Naive B cell (primary cell): ENCODE measurements at regions not wholly inside any gene's neighbourhood (a gene's known extent, or its start where the extent isn't known, plus 50 kb on each side); places are given as distances from the start of the nearest gene placed in this dataset.
A peak's percentile ranks its signal among the peaks of the same experiment; 100 is the strongest.

ENCODE experiments used
- ATAC-seq, 2 donors: fragments of 150-1000 bp; cut with Tn5 transposase; 2 replicates each; pipeline ENCODE4 v1.10.0; 2021; ENCODE audit warnings: low read depth in 2 of 2, mild to moderate bottlenecking in 2 of 2, moderate library complexity in 2 of 2
- DNase-seq: peaks from one replicate; pipeline ENCODE4 v3.0.0; 2022
- H3K27ac Mint-ChIP-seq, 6 donors: one replicate each; pipeline ENCODE4 v1.8.0; 2020 to 2022; ENCODE audit warnings: mild to moderate bottlenecking in 6 of 6, mixed read lengths in 6 of 6, moderate library complexity in 5 of 6, inconsistent platforms in 2 of 6
- H3K27me3 Mint-ChIP-seq, 3 donors: one replicate each; pipeline ENCODE4 v1.8.0; 2021 to 2022; ENCODE audit warnings: mixed read lengths in 3 of 3, mild to moderate bottlenecking in 1 of 3
- H3K36me3 Mint-ChIP-seq, 2 donors: one replicate each; pipeline ENCODE4 v1.8.0; 2020 to 2022; ENCODE audit warnings: mixed read lengths in 2 of 2, inconsistent platforms in 1 of 2, mild to moderate bottlenecking in 1 of 2
- H3K4me1 Mint-ChIP-seq, 3 donors: one replicate each; pipeline ENCODE4 v1.8.0; 2020 to 2022; ENCODE audit warnings: mixed read lengths in 3 of 3, inconsistent platforms in 1 of 3, mild to moderate bottlenecking in 1 of 3, moderate library complexity in 1 of 3
- H3K4me3 Mint-ChIP-seq, 8 donors: one replicate each; pipeline ENCODE4 v1.8.0; 2020 to 2022; ENCODE audit warnings: mild to moderate bottlenecking in 8 of 8, mixed read lengths in 8 of 8, moderate library complexity in 8 of 8, inconsistent platforms in 2 of 8
- H3K9me3 Mint-ChIP-seq, 7 donors: one replicate each; pipeline ENCODE4 v1.8.0; 2020 to 2022; ENCODE audit warnings: mixed read lengths in 7 of 7, mild to moderate bottlenecking in 5 of 7, inconsistent platforms in 2 of 7, moderate library complexity in 1 of 7

- ATAC-seq (no peak), DNase-seq (no peak)
- Mint-ChIP-seq H3K27me3 (peaks cover 0 to 1% (median 1%) of the 10 kb centered on the region in 3 donors), H3K27ac (peak overlapping the region in 1 of 6 donors; percentile 9), H3K4me1 (peaks cover 0 to under 1% (median 0%) of the 10 kb centered on the region in 3 donors), H3K4me3 (no peak overlapping the region), H3K36me3 (no peaks in the 10 kb centered on the region), H3K9me3 (peaks cover 0 to 5% (median 0%) of the 10 kb centered on the region in 7 donors)
These were observed 279.7 kb downstream of the COG6 start for GRCh38 chr13:39935155-39935554.

GRCh38 chr13:39938596-39938995, 283.1 kb downstream of the COG6 start:
- H3K9me3 Mint-ChIP-seq = peaks cover 0 to 2% (median 0%) of the 10 kb centered on the region in 7 donors
- DNase-seq (no peak), ATAC-seq (no peak)
- H3K36me3 Mint-ChIP-seq = no peaks in the 10 kb centered on the region
- H3K4me3 Mint-ChIP-seq = no peak overlapping the region
- H3K27me3 Mint-ChIP-seq = peaks cover 0 to 8% (median 5%) of the 10 kb centered on the region in 3 donors
- H3K27ac Mint-ChIP-seq = no peak overlapping the region
- peaks cover 4 to 8% (median 5%) of the 10 kb centered on the region in 3 donors for H3K4me1 Mint-ChIP-seq

- H3K4me1 Mint-ChIP-seq = peaks cover 4 to 8% (median 5%) of the 10 kb centered on the region in 3 donors
- peaks cover 0 to 2% (median 0%) of the 10 kb centered on the region in 7 donors for H3K9me3 Mint-ChIP-seq
- H3K36me3 Mint-ChIP-seq = no peaks in the 10 kb centered on the region
- H3K27ac Mint-ChIP-seq = no peak overlapping the region
- ATAC-seq = no peak
- DNase-seq = no peak
- peaks cover 0 to 8% (median 5%) of the 10 kb centered on the region in 3 donors for H3K27me3 Mint-ChIP-seq
- no peak overlapping the region for H3K4me3 Mint-ChIP-seq
These were observed 285.8 kb downstream of the COG6 start for GRCh38 chr13:39941236-39941635.

- no peak overlapping the region for H3K4me3 Mint-ChIP-seq
- H3K27ac Mint-ChIP-seq = peak overlapping the region in 1 of 6 donors; percentile 38
- peaks cover 0 to 2% (median 0%) of the 10 kb centered on the region in 7 donors for H3K9me3 Mint-ChIP-seq
- no peak for ATAC-seq
- peaks cover 0 to 8% (median 5%) of the 10 kb centered on the region in 3 donors for H3K27me3 Mint-ChIP-seq
- DNase-seq = no peak
- no peaks in the 10 kb centered on the region for H3K36me3 Mint-ChIP-seq
- H3K4me1 Mint-ChIP-seq = peaks cover 4 to 8% (median 5%) of the 10 kb centered on the region in 3 donors
These were observed 286.6 kb downstream of the COG6 start for GRCh38 chr13:39941911-39942551.

- Mint-ChIP-seq H3K36me3 (no peaks in the 10 kb centered on the region), H3K27me3 (peaks cover 0 to 8% (median 5%) of the 10 kb centered on the region in 3 donors), H3K9me3 (peaks cover 0 to 2% (median 0%) of the 10 kb centered on the region in 7 donors), H3K4me1 (peaks cover 4 to 8% (median 5%) of the 10 kb centered on the region in 3 donors), H3K27ac (peak overlapping the region in 2 of 6 donors; percentile 22 to 38), H3K4me3 (no peak overlapping the region)
- peak; percentile 52 for DNase-seq
- peak; percentile 91 to 99 for ATAC-seq
These were observed 287.3 kb downstream of the COG6 start for GRCh38 chr13:39942552-39943273.

GRCh38 chr13:39943711-39944110, 288.2 kb downstream of the COG6 start:
- H3K27me3 Mint-ChIP-seq = peaks cover 0 to 8% (median 5%) of the 10 kb centered on the region in 3 donors
- DNase-seq (no peak), ATAC-seq (no peak)
- peaks cover 0 to 2% (median 0%) of the 10 kb centered on the region in 7 donors for H3K9me3 Mint-ChIP-seq
- H3K4me3 Mint-ChIP-seq = no peak overlapping the region
- H3K4me1 Mint-ChIP-seq = peaks cover 4 to 8% (median 5%) of the 10 kb centered on the region in 3 donors
- H3K36me3 Mint-ChIP-seq = no peaks in the 10 kb centered on the region
- H3K27ac Mint-ChIP-seq = no peak overlapping the region

GRCh38 chr13:39945226-39945625, 289.8 kb downstream of the COG6 start:
- H3K4me3 Mint-ChIP-seq = no peak overlapping the region
- DNase-seq (no peak), ATAC-seq (no peak)
- no peak overlapping the region for H3K27ac Mint-ChIP-seq
- H3K36me3 Mint-ChIP-seq = no peaks in the 10 kb centered on the region
- peaks cover 0 to 8% (median 5%) of the 10 kb centered on the region in 3 donors for H3K27me3 Mint-ChIP-seq
- peaks cover 0 to 2% (median 0%) of the 10 kb centered on the region in 7 donors for H3K9me3 Mint-ChIP-seq
- H3K4me1 Mint-ChIP-seq = peaks cover 4 to 8% (median 5%) of the 10 kb centered on the region in 3 donors

GRCh38 chr13:39946769-39947168, 291.3 kb downstream of the COG6 start:
- ATAC-seq (no peak), DNase-seq (no peak)
- H3K4me1 Mint-ChIP-seq = peaks cover 4 to 11% (median 8%) of the 10 kb centered on the region in 3 donors
- H3K4me3 Mint-ChIP-seq = no peak overlapping the region
- H3K36me3 Mint-ChIP-seq = no peaks in the 10 kb centered on the region
- H3K27me3 Mint-ChIP-seq = peaks cover 0 to 8% (median 5%) of the 10 kb centered on the region in 3 donors
- H3K27ac Mint-ChIP-seq = peak overlapping the region in 1 of 6 donors; percentile 1
- H3K9me3 Mint-ChIP-seq = peaks cover 0 to 2% (median 0%) of the 10 kb centered on the region in 7 donors

- H3K4me3 Mint-ChIP-seq = peak overlapping the region in 1 of 8 donors; percentile 1
These were observed 295.8 kb downstream of the COG6 start for GRCh38 chr13:39951301-39951700.

GRCh38 chr13:39952249-39953233, 297.1 kb downstream of the COG6 start:
- ATAC-seq = peak; percentile 56 to 61
- Mint-ChIP-seq H3K9me3 (peaks cover 0 to 6% (median 0%) of the 10 kb centered on the region in 7 donors), H3K4me1 (peaks cover 30 to 39% (median 39%) of the 10 kb centered on the region in 3 donors), H3K36me3 (no peaks in the 10 kb centered on the region), H3K27me3 (no peaks in the 10 kb centered on the region), H3K27ac (peak overlapping the region in 5 of 6 donors; percentile 29 to 97 (median 88)), H3K4me3 (peak overlapping the region in 5 of 8 donors; percentile 43 to 75 (median 69))
- peak; percentile 15 for DNase-seq

More at GRCh38 chr13:39951301-39951700, 295.8 kb downstream of the COG6 start:
- DNase-seq (no peak), ATAC-seq (no peak)
- H3K4me1 Mint-ChIP-seq = peaks cover 19 to 32% (median 26%) of the 10 kb centered on the region in 3 donors
- peak overlapping the region in 5 of 6 donors; percentile 24 to 92 (median 53) for H3K27ac Mint-ChIP-seq
- H3K36me3 Mint-ChIP-seq = no peaks in the 10 kb centered on the region
- H3K9me3 Mint-ChIP-seq = no peaks in the 10 kb centered on the region
- no peaks in the 10 kb centered on the region for H3K27me3 Mint-ChIP-seq

- no peaks in the 10 kb centered on the region for H3K36me3 Mint-ChIP-seq
- peaks cover 39 to 49% (median 49%) of the 10 kb centered on the region in 3 donors for H3K4me1 Mint-ChIP-seq
- H3K27me3 Mint-ChIP-seq = no peaks in the 10 kb centered on the region
- peaks cover 0 to 6% (median 0%) of the 10 kb centered on the region in 7 donors for H3K9me3 Mint-ChIP-seq
- ATAC-seq (no peak), DNase-seq (no peak)
- no peak overlapping the region for H3K4me3 Mint-ChIP-seq
- no peak overlapping the region for H3K27ac Mint-ChIP-seq
These were observed 299.0 kb downstream of the COG6 start for GRCh38 chr13:39954476-39954875.

- no peaks in the 10 kb centered on the region for H3K27me3 Mint-ChIP-seq
- ATAC-seq = no peak
- H3K36me3 Mint-ChIP-seq = no peaks in the 10 kb centered on the region
- DNase-seq = no peak
- peaks cover 0 to 6% (median 0%) of the 10 kb centered on the region in 7 donors for H3K9me3 Mint-ChIP-seq
- H3K27ac Mint-ChIP-seq = peak overlapping the region in 3 of 6 donors; percentile 42 to 65 (median 56)
- H3K4me3 Mint-ChIP-seq = no peak overlapping the region
- peaks cover 39 to 49% (median 49%) of the 10 kb centered on the region in 3 donors for H3K4me1 Mint-ChIP-seq
These were observed 300.1 kb downstream of the COG6 start for GRCh38 chr13:39955560-39955959.
